Breast epithelium (tissue), 3 donors: ENCODE measurements at regions not wholly inside any gene's neighbourhood (a gene's known extent, or its start where the extent isn't known, plus 50 kb on each side); places are given as distances from the start of the nearest gene placed in this dataset.

Source experiments
- POLR2A ChIP-seq: fragments of 450-650 bp; IDR thresholded peaks from one replicate; pipeline ENCODE4 v1.6.1; 2016; ENCODE audit warnings: antibody characterized with exemption, mild to moderate bottlenecking, moderate library complexity
- POLR2AphosphoS5 ChIP-seq, 3 donors: sonication (generic); formaldehyde crosslinking; IDR thresholded peaks; one replicate each; pipeline ENCODE4 v1.6.1; 2017; ENCODE audit warnings: antibody characterized with exemption in 3 of 3
- TF ChIP-seq, protein P1 (sequence below), 3 donors: fragments of 450-650 bp; IDR thresholded peaks; one replicate each; pipeline ENCODE4 v1.5.1; 2016 to 2017; ENCODE audit warnings: antibody characterized with exemption in 3 of 3, mild to moderate bottlenecking in 3 of 3, moderate library complexity in 3 of 3

DNA sequence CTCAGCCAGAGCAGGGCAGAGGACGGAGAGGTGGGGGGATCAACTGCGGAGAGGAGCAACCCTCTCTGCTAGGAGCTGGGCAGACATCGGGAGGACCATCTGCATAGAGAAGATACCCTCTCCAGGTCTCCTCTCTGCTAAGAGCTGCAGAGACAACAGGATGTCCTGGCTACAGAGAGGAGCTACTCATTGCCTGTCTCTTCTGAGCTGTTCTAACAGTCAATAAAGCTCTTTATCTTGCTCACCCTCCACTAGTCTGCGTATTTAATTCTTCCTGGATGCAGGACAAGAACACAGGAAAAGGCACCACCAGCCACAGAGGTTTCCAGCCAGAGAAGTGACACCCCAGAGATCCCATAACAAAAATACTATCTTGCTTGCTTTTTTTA, 871.1 kb upstream of the GJE1 start:
- TF ChIP-seq, protein P1, sequence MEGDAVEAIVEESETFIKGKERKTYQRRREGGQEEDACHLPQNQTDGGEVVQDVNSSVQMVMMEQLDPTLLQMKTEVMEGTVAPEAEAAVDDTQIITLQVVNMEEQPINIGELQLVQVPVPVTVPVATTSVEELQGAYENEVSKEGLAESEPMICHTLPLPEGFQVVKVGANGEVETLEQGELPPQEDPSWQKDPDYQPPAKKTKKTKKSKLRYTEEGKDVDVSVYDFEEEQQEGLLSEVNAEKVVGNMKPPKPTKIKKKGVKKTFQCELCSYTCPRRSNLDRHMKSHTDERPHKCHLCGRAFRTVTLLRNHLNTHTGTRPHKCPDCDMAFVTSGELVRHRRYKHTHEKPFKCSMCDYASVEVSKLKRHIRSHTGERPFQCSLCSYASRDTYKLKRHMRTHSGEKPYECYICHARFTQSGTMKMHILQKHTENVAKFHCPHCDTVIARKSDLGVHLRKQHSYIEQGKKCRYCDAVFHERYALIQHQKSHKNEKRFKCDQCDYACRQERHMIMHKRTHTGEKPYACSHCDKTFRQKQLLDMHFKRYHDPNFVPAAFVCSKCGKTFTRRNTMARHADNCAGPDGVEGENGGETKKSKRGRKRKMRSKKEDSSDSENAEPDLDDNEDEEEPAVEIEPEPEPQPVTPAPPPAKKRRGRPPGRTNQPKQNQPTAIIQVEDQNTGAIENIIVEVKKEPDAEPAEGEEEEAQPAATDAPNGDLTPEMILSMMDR (IDR thresholded peaks at IDR 0.05) = no peak
- TF ChIP-seq POLR2AphosphoS5 (IDR thresholded peaks at IDR 0.05) (no peak), POLR2A (no peak)
